ENCODE measurements at regions not wholly inside any gene's neighbourhood (a gene's known extent, or its start where the extent isn't known, plus 50 kb on each side); places are given as distances from the start of the nearest gene placed in this dataset.

DNA sequence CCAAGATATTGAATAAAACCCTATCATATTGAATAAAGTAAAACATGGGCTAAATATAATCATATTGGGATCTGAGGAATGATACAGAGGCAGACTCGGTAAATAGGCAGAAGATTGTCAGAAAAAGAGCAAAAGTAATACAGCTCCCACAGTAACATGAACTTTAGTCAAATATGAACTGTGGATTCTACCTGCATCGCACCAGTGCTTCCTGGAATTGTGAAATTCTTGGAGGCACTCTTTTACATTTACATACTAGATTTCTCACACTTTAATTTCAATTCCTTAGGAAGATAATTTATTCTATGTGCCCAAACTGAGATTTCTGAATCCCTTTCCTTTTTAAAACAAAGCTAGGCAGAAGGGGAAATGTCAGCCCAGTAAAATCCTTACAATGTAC is 325.1 kb upstream of the SLC39A10 start:
- TF ChIP-seq, protein P1, sequence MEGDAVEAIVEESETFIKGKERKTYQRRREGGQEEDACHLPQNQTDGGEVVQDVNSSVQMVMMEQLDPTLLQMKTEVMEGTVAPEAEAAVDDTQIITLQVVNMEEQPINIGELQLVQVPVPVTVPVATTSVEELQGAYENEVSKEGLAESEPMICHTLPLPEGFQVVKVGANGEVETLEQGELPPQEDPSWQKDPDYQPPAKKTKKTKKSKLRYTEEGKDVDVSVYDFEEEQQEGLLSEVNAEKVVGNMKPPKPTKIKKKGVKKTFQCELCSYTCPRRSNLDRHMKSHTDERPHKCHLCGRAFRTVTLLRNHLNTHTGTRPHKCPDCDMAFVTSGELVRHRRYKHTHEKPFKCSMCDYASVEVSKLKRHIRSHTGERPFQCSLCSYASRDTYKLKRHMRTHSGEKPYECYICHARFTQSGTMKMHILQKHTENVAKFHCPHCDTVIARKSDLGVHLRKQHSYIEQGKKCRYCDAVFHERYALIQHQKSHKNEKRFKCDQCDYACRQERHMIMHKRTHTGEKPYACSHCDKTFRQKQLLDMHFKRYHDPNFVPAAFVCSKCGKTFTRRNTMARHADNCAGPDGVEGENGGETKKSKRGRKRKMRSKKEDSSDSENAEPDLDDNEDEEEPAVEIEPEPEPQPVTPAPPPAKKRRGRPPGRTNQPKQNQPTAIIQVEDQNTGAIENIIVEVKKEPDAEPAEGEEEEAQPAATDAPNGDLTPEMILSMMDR (conservative IDR thresholded peaks at IDR 0.05; ENCODE audit: low read depth, low read length), result no peak
- no peak for TF ChIP-seq EZH2 (IDR thresholded peaks at IDR 0.05; ENCODE audit: borderline replicate concordance, low read depth, low read length, poor library complexity, severe bottlenecking)
